Fibroblast of villous mesenchyme (primary cell): ENCODE measurements at regions not wholly inside any gene's neighbourhood (a gene's known extent, or its start where the extent isn't known, plus 50 kb on each side); places are given as distances from the start of the nearest gene placed in this dataset.

Source experiments
- DNase-seq: peaks from one replicate; pipeline ENCODE4 v3.0.0-alpha.2; 2010; ENCODE audit warnings: low read depth
- H3K4me3 ChIP-seq: 2 replicates; pipeline ENCODE4 v1.5.1; 2011; ENCODE audit warnings: low read depth, mild to moderate bottlenecking, low read length
- TF ChIP-seq, protein P1 (sequence below): IDR thresholded peaks from 2 replicates; pipeline ENCODE4 v1.5.1; 2012; ENCODE audit warnings: low read depth, mild to moderate bottlenecking, low read length; ENCODE audit not compliant: insufficient read depth

DNA sequence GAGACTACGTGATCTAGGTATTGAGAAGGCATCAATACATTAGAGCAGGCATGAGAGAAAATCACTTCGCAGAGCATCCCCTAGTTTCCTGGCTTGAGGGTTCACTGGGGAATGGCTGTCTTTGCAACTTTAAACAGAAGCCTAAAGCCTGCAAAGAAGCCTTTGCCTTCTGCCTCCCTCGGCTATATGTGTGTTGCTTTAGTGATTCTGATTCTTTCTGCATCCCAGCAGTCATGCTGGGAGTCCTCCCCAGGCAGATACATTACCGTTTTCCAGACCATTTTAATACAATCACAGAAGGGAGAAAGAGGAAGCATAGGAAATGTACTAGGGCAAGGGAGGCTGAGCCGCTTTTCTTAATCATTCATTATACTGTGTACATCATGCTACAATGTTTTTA is 773.2 kb upstream of the LRRC4C start:
- DNase-seq: no peak
- TF ChIP-seq, protein P1, sequence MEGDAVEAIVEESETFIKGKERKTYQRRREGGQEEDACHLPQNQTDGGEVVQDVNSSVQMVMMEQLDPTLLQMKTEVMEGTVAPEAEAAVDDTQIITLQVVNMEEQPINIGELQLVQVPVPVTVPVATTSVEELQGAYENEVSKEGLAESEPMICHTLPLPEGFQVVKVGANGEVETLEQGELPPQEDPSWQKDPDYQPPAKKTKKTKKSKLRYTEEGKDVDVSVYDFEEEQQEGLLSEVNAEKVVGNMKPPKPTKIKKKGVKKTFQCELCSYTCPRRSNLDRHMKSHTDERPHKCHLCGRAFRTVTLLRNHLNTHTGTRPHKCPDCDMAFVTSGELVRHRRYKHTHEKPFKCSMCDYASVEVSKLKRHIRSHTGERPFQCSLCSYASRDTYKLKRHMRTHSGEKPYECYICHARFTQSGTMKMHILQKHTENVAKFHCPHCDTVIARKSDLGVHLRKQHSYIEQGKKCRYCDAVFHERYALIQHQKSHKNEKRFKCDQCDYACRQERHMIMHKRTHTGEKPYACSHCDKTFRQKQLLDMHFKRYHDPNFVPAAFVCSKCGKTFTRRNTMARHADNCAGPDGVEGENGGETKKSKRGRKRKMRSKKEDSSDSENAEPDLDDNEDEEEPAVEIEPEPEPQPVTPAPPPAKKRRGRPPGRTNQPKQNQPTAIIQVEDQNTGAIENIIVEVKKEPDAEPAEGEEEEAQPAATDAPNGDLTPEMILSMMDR: no peak
- no peak overlapping the region for H3K4me3 ChIP-seq

DNA sequence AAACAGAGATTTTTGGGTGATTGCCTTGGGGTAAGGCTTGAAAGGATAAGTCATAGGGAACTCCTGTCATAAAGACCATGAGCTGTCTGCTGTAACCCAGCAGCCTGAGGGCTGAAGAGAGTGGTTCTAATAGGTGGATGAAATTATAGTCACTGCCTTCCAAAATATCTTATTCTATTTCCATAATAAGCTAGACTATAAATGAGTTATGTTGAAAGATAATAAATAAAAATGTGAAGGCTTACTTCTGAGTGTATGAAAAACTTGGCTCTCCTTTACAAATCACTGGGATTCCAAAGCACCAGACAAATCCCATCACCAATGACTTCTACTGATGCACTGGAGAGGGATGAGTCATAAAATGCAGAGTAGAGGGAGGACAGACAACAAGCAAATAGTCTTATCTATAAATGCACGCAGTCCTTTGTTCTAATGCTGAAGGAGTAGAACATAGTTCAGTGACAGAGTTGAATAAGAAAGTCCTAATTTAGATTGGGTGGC is 775.0 kb upstream of the LRRC4C start:
- peak; percentile 7 for DNase-seq
- no peak overlapping the region for H3K4me3 ChIP-seq
- TF ChIP-seq, protein P1: no peak

- DNase-seq: no peak
- TF ChIP-seq, protein P1: no peak
- H3K4me3 ChIP-seq: no peak overlapping the region
These were observed 778.3 kb upstream of the LRRC4C start for GRCh38 chr11:42237701-42238235.

DNA sequence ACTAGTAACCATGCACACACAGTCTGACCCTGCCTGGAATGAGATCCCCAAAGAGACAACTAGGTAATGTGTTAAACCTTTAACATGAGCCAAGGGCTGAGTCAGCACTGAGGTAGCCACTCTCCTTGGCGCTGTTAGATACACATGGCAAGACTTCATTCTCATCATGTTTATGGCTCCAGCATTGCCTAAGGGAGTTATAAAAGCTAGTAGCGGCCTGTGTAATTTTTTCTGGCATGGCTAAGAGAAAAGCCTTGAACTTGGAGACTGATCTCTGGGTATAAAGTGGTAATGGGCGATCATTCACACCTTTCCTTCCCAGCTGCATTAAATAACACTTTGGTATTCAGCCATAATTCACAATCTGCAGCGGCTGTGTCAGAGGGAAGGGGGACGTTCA is 779.7 kb upstream of the LRRC4C start:
- H3K4me3 ChIP-seq: no peak overlapping the region
- TF ChIP-seq, protein P1: no peak
- DNase-seq: peak; percentile 31

DNA sequence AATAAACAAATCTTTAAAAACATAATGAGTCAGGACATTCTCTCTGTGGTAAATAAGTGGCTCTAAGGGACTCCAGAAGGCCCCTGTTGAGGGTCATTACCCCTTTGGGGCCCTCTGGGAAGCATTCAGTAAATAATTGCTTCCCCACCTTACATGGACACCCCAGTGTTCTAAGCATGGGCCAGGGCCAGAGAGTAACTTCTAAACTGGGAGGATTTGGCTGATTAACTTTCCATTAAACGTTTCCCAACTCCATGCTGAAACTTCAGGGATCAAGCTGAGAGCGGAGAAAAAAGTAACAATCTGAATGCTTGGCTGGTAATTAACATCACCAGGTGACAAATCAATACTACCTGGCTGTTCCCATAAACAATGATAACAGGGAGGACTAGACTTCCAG is 783.9 kb upstream of the LRRC4C start:
- no peak overlapping the region for H3K4me3 ChIP-seq
- no peak for DNase-seq
- TF ChIP-seq, protein P1: no peak

- DNase-seq: no peak
- TF ChIP-seq, protein P1: no peak
- H3K4me3 ChIP-seq: no peak overlapping the region
These were observed 784.9 kb upstream of the LRRC4C start for GRCh38 chr11:42244376-42244775.

GRCh38 chr11:42249401-42249800 is 789.9 kb upstream of the LRRC4C start:
- no peak for DNase-seq
- TF ChIP-seq, protein P1: no peak
- H3K4me3 ChIP-seq: no peak overlapping the region
